ENCODE measurements at regions not wholly inside any gene's neighbourhood (a gene's known extent, or its start where the extent isn't known, plus 50 kb on each side); places are given as distances from the start of the nearest gene placed in this dataset.

DNA sequence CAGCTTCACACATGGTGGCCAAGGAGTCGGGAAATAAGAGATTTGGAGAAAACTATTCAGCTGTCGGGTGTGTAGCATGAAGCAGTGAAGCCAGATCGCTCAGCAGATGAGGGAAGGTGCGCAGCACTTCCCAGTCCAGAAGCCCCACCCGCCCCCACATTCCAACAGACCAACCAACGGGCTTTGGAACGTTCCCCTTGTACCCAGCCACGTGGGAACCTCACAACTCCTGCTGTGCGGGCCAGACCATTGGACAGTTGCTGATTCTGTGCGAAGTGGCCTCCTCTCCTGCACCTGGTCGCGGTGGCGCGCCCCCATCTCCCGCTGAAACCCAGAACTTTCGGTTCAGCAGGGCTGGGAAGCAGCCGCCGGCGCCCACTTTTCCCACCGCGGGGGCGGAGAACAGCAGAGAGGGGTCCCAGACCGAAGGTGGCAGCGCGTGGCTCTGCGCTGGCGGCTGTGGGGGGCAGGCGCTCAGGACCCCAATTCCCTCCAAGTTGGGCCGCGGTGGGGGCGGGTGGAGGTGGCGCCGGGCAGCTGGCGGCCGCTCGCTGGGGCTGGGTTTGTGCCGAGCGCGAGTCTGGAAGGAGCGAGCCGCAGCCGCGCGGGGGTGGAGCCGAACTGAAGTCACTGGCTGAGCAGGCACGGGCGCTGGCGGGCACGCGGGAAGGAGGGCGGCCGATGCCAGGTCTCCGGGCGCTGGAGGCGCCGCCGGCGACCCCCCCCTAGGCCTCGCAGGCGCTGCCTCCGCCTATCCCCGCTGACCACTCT, 1301.5 kb upstream of the SORCS1 start:
- TF ChIP-seq EGR1 (IDR thresholded peaks at IDR 0.05; ENCODE audit: low read depth in 2 of 2) (no peak), TAF1 (conservative IDR thresholded peaks at IDR 0.05) (no peak), FOXA2 (IDR thresholded peaks at IDR 0.05) (no peak), FOXA1 (IDR thresholded peaks at IDR 0.05) (no peak), YY1 (IDR thresholded peaks at IDR 0.05) (no peak), SP1 (IDR thresholded peaks at IDR 0.05) (no peak), NR2F2 (IDR thresholded peaks at IDR 0.05) (no peak), GABPA (IDR thresholded peaks at IDR 0.05 in 1 of 2, conservative IDR thresholded peaks at IDR 0.05 in 1 of 2) (no peak)
- TF ChIP-seq, protein P1, sequence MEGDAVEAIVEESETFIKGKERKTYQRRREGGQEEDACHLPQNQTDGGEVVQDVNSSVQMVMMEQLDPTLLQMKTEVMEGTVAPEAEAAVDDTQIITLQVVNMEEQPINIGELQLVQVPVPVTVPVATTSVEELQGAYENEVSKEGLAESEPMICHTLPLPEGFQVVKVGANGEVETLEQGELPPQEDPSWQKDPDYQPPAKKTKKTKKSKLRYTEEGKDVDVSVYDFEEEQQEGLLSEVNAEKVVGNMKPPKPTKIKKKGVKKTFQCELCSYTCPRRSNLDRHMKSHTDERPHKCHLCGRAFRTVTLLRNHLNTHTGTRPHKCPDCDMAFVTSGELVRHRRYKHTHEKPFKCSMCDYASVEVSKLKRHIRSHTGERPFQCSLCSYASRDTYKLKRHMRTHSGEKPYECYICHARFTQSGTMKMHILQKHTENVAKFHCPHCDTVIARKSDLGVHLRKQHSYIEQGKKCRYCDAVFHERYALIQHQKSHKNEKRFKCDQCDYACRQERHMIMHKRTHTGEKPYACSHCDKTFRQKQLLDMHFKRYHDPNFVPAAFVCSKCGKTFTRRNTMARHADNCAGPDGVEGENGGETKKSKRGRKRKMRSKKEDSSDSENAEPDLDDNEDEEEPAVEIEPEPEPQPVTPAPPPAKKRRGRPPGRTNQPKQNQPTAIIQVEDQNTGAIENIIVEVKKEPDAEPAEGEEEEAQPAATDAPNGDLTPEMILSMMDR (IDR thresholded peaks at IDR 0.05; ENCODE audit: low read depth, low read length, missing input control) = no peak
- no peak overlapping the region for H3K27ac ChIP-seq (ENCODE audit: low read depth in 1 of 2, low read length in 2 of 2)
- H3K9me3 ChIP-seq (ENCODE audit: control insufficient read depth in 4 of 4, low read length in 3 of 4) = no peaks in the 10 kb centered on the region
- no peaks in the 10 kb centered on the region for H3K36me3 ChIP-seq (ENCODE audit: control insufficient read depth in 4 of 4, insufficient read depth in 3 of 4, low read depth in 1 of 4, low read length in 3 of 4)
- H3K9ac ChIP-seq (ENCODE audit: low read depth in 1 of 2, low read length in 2 of 2) = no peak overlapping the region
- peak overlapping the region; percentile 41 to 71 (median 67) for H3K4me3 ChIP-seq (ENCODE audit: low read depth in 1 of 3, low read length in 3 of 3)
- peaks cover 2 to 14% (median 6%) of the 10 kb centered on the region in 4 donors for H3K4me1 ChIP-seq (ENCODE audit: control insufficient read depth in 4 of 4, insufficient read depth in 4 of 4, low read length in 3 of 4)
- peak; percentile 67 for DNase-seq (ENCODE audit: low spot score)
- H3K27me3 ChIP-seq (ENCODE audit: control insufficient read depth in 4 of 4, insufficient read depth in 4 of 4, low read length in 3 of 4) = no peaks in the 10 kb centered on the region
- 4% methylated on average over 62 of the region's 62 CpGs for WGBS

DNA sequence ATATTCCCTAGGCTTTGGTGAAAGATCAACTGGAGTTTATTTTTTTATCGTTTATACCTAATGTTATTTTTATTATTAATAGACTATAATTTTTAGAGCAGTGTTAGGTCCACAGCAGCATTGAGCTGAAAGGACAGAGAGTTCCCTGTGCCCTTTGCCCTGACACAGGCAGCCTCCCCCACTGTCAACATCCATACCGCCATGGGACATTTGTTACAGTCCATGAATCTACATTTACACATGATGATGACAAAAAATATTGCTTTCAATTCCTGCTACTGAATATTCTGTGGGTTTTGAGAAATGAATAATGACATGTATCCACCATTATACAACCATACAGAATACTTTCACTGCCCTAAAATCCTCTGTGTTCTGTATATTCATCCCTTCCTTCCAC, 1297.5 kb upstream of the SORCS1 start:
- H3K36me3 ChIP-seq (ENCODE audit: control insufficient read depth in 4 of 4, insufficient read depth in 3 of 4, low read depth in 1 of 4, low read length in 3 of 4) = no peaks in the 10 kb centered on the region
- WGBS = 41% methylated on average over 2 of the region's 2 CpGs
- H3K9ac ChIP-seq (ENCODE audit: low read depth in 1 of 2, low read length in 2 of 2) = no peak overlapping the region
- TF ChIP-seq FOXA2 (IDR thresholded peaks at IDR 0.05) (peak; percentile 80), RAD21 (IDR thresholded peaks at IDR 0.05) (peak in 1 of 2 donors; percentile 24), JUND (IDR thresholded peaks at IDR 0.05) (no peak), HNF4A (conservative IDR thresholded peaks at IDR 0.05) (peak; percentile 64 to 77), HNF4G (IDR thresholded peaks at IDR 0.05) (peak; percentile 39), FOXA1 (IDR thresholded peaks at IDR 0.05) (peak; percentile 22), EGR1 (IDR thresholded peaks at IDR 0.05; ENCODE audit: low read depth in 2 of 2) (no peak), TAF1 (conservative IDR thresholded peaks at IDR 0.05) (no peak), YY1 (IDR thresholded peaks at IDR 0.05) (peak; percentile 51), RXRA (IDR thresholded peaks at IDR 0.05) (peak in 1 of 2 donors; percentile 52), SP1 (IDR thresholded peaks at IDR 0.05) (peak; percentile 63)
- TF ChIP-seq, protein P2, sequence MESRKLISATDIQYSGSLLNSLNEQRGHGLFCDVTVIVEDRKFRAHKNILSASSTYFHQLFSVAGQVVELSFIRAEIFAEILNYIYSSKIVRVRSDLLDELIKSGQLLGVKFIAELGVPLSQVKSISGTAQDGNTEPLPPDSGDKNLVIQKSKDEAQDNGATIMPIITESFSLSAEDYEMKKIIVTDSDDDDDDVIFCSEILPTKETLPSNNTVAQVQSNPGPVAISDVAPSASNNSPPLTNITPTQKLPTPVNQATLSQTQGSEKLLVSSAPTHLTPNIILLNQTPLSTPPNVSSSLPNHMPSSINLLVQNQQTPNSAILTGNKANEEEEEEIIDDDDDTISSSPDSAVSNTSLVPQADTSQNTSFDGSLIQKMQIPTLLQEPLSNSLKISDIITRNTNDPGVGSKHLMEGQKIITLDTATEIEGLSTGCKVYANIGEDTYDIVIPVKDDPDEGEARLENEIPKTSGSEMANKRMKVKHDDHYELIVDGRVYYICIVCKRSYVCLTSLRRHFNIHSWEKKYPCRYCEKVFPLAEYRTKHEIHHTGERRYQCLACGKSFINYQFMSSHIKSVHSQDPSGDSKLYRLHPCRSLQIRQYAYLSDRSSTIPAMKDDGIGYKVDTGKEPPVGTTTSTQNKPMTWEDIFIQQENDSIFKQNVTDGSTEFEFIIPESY (IDR thresholded peaks at IDR 0.05) = no peak
- TF ChIP-seq, protein P3, sequence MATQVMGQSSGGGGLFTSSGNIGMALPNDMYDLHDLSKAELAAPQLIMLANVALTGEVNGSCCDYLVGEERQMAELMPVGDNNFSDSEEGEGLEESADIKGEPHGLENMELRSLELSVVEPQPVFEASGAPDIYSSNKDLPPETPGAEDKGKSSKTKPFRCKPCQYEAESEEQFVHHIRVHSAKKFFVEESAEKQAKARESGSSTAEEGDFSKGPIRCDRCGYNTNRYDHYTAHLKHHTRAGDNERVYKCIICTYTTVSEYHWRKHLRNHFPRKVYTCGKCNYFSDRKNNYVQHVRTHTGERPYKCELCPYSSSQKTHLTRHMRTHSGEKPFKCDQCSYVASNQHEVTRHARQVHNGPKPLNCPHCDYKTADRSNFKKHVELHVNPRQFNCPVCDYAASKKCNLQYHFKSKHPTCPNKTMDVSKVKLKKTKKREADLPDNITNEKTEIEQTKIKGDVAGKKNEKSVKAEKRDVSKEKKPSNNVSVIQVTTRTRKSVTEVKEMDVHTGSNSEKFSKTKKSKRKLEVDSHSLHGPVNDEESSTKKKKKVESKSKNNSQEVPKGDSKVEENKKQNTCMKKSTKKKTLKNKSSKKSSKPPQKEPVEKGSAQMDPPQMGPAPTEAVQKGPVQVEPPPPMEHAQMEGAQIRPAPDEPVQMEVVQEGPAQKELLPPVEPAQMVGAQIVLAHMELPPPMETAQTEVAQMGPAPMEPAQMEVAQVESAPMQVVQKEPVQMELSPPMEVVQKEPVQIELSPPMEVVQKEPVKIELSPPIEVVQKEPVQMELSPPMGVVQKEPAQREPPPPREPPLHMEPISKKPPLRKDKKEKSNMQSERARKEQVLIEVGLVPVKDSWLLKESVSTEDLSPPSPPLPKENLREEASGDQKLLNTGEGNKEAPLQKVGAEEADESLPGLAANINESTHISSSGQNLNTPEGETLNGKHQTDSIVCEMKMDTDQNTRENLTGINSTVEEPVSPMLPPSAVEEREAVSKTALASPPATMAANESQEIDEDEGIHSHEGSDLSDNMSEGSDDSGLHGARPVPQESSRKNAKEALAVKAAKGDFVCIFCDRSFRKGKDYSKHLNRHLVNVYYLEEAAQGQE (IDR thresholded peaks at IDR 0.05) = no peak
- H3K9me3 ChIP-seq (ENCODE audit: control insufficient read depth in 4 of 4, low read length in 3 of 4) = no peaks in the 10 kb centered on the region
- peaks cover 2 to 14% (median 6%) of the 10 kb centered on the region in 4 donors for H3K4me1 ChIP-seq (ENCODE audit: control insufficient read depth in 4 of 4, insufficient read depth in 4 of 4, low read length in 3 of 4)
- no peak for DNase-seq (ENCODE audit: low spot score)
- H3K27me3 ChIP-seq (ENCODE audit: control insufficient read depth in 4 of 4, insufficient read depth in 4 of 4, low read length in 3 of 4) = no peaks in the 10 kb centered on the region
- H3K27ac ChIP-seq (ENCODE audit: low read depth in 1 of 2, low read length in 2 of 2) = no peak overlapping the region
- no peak overlapping the region for H3K4me3 ChIP-seq (ENCODE audit: low read depth in 1 of 3, low read length in 3 of 3)

All from liver (tissue), 8 donors.